ENCODE measurements at regions not wholly inside any gene's neighbourhood (a gene's known extent, or its start where the extent isn't known, plus 50 kb on each side); places are given as distances from the start of the nearest gene placed in this dataset.

GRCh38 chr13:54347531-54347930 is 1318.9 kb downstream of the OLFM4 start:
- intact Hi-C loops (cut with micrococcal nuclease), result no loop called here
- H3K4me3 ChIP-seq (ENCODE audit: low read length), result no peak overlapping the region
- no peak overlapping the region for H3K9ac ChIP-seq (ENCODE audit: low read length)
- H3K9me3 ChIP-seq (ENCODE audit: low read length), result no peaks in the 10 kb centered on the region
- no peak overlapping the region for H3K27ac ChIP-seq (ENCODE audit: low read length)
- H3K4me2 ChIP-seq (ENCODE audit: low read length), result no peak overlapping the region
- ATAC-seq, result no peak
- BruUV-seq (replicated peaks), result no TSS peak
- no peaks in the 10 kb centered on the region for H3K4me1 ChIP-seq (ENCODE audit: insufficient read depth, low read length)
- no peak overlapping the region for H2AFZ ChIP-seq (ENCODE audit: low read length)
- no peaks in the 10 kb centered on the region for H3K79me2 ChIP-seq (ENCODE audit: low read length)
- no peaks in the 10 kb centered on the region for H3K27me3 ChIP-seq (ENCODE audit: low read length)
- H3K9me2 ChIP-seq (replicated peaks; ENCODE audit: low read length), result no peaks in the 10 kb centered on the region
- ChIA-PET CTCF (no interaction called here), POLR2A (ENCODE audit: unreplicated experiment) (no interaction called here)
- H4K20me1 ChIP-seq (ENCODE audit: low read length), result no peaks in the 10 kb centered on the region
- no peaks in the 10 kb centered on the region for H3K36me3 ChIP-seq (ENCODE audit: low read depth, low read length)
- TF ChIP-seq CTCF (conservative IDR thresholded peaks at IDR 0.05; ENCODE audit: low read depth, low read length) (no peak), EZH2phosphoT487 (IDR thresholded peaks at IDR 0.05; ENCODE audit: borderline replicate concordance, low read length) (no peak), EZH2 (IDR thresholded peaks at IDR 0.05; ENCODE audit: low read length, unreplicated experiment) (no peak)
- H3F3A ChIP-seq (ENCODE audit: low read length, unreplicated experiment), result no peaks in the 10 kb centered on the region
- no peak for DNase-seq

GRCh38 chr13:54356209-54356608 is 1327.6 kb downstream of the OLFM4 start:
- Histone ChIP-seq H3K27ac (ENCODE audit: low read length) (no peak overlapping the region), H3K9me3 (ENCODE audit: low read length) (no peaks in the 10 kb centered on the region), H3K4me3 (ENCODE audit: low read length) (no peak overlapping the region), H3K36me3 (ENCODE audit: low read depth, low read length) (no peaks in the 10 kb centered on the region), H3K4me2 (ENCODE audit: low read length) (no peak overlapping the region), H3K79me2 (ENCODE audit: low read length) (no peaks in the 10 kb centered on the region), H2AFZ (ENCODE audit: low read length) (no peak overlapping the region), H4K20me1 (ENCODE audit: low read length) (no peaks in the 10 kb centered on the region), H3K4me1 (ENCODE audit: insufficient read depth, low read length) (no peaks in the 10 kb centered on the region), H3K27me3 (ENCODE audit: low read length) (no peaks in the 10 kb centered on the region), H3K9ac (ENCODE audit: low read length) (no peak overlapping the region), H3K9me2 (replicated peaks; ENCODE audit: low read length) (no peaks in the 10 kb centered on the region), H3F3A (ENCODE audit: low read length, unreplicated experiment) (no peaks in the 10 kb centered on the region)
- TF ChIP-seq CTCF (conservative IDR thresholded peaks at IDR 0.05; ENCODE audit: low read depth, low read length), result no peak
- no peak for TF ChIP-seq EZH2 (IDR thresholded peaks at IDR 0.05; ENCODE audit: low read length, unreplicated experiment)
- TF ChIP-seq EZH2phosphoT487 (IDR thresholded peaks at IDR 0.05; ENCODE audit: borderline replicate concordance, low read length), result no peak
- ChIA-PET POLR2A (ENCODE audit: unreplicated experiment) (no interaction called here), CTCF (no interaction called here)
- intact Hi-C loops (cut with micrococcal nuclease), result no loop called here
- ATAC-seq (no peak), DNase-seq (no peak)
- BruUV-seq (replicated peaks), result no TSS peak

- ChIA-PET POLR2A (ENCODE audit: unreplicated experiment) (no interaction called here), CTCF (no interaction called here)
- intact Hi-C loops (cut with micrococcal nuclease), result no loop called here
- H3K4me2 ChIP-seq (ENCODE audit: low read length), result no peak overlapping the region
- H3K27me3 ChIP-seq (ENCODE audit: low read length), result no peaks in the 10 kb centered on the region
- H3K36me3 ChIP-seq (ENCODE audit: low read depth, low read length), result no peaks in the 10 kb centered on the region
- no peaks in the 10 kb centered on the region for H3K4me1 ChIP-seq (ENCODE audit: insufficient read depth, low read length)
- no peak overlapping the region for H3K27ac ChIP-seq (ENCODE audit: low read length)
- ATAC-seq, result no peak
- no peaks in the 10 kb centered on the region for H3K9me3 ChIP-seq (ENCODE audit: low read length)
- H2AFZ ChIP-seq (ENCODE audit: low read length), result no peak overlapping the region
- H3K4me3 ChIP-seq (ENCODE audit: low read length), result no peak overlapping the region
- H3F3A ChIP-seq (ENCODE audit: low read length, unreplicated experiment), result no peaks in the 10 kb centered on the region
- H3K9me2 ChIP-seq (replicated peaks; ENCODE audit: low read length), result no peaks in the 10 kb centered on the region
- BruUV-seq (replicated peaks), result no TSS peak
- H3K79me2 ChIP-seq (ENCODE audit: low read length), result no peaks in the 10 kb centered on the region
- no peaks in the 10 kb centered on the region for H4K20me1 ChIP-seq (ENCODE audit: low read length)
- no peak for TF ChIP-seq CTCF (conservative IDR thresholded peaks at IDR 0.05; ENCODE audit: low read depth, low read length)
- TF ChIP-seq EZH2phosphoT487 (IDR thresholded peaks at IDR 0.05; ENCODE audit: borderline replicate concordance, low read length), result no peak
- no peak for TF ChIP-seq EZH2 (IDR thresholded peaks at IDR 0.05; ENCODE audit: low read length, unreplicated experiment)
- no peak for DNase-seq
- no peak overlapping the region for H3K9ac ChIP-seq (ENCODE audit: low read length)
Measured at GRCh38 chr13:54356849-54357248, 1328.2 kb downstream of the OLFM4 start.

Measured in PC-3 (cell line).